ENCODE measurements at regions not wholly inside any gene's neighbourhood (a gene's known extent, or its start where the extent isn't known, plus 50 kb on each side); places are given as distances from the start of the nearest gene placed in this dataset.

DNA sequence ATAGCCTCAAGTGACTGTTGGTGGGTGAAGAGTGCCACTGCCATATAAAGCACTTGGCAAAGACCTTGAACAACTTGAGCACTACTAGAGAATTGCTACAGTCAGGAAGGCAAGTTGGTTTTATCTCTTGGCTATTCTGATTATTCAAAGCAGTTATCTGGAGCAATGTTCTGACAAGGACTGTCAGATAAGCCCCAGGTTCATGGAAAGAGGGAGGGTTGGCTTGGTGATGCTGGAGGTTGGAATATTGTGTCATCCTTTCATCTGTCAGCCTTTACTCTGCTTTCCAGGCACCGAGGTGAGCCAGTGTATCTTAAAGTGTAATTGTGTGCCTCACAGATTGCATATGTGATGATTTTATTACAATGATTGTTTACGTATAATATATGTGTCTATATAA lies 548.4 kb upstream of the ZNF608 start:
- no peak overlapping the region for H3K27ac ChIP-seq
- no peak for ATAC-seq
- H3K9me3 ChIP-seq: no peaks in the 10 kb centered on the region
- TF ChIP-seq, protein P1, sequence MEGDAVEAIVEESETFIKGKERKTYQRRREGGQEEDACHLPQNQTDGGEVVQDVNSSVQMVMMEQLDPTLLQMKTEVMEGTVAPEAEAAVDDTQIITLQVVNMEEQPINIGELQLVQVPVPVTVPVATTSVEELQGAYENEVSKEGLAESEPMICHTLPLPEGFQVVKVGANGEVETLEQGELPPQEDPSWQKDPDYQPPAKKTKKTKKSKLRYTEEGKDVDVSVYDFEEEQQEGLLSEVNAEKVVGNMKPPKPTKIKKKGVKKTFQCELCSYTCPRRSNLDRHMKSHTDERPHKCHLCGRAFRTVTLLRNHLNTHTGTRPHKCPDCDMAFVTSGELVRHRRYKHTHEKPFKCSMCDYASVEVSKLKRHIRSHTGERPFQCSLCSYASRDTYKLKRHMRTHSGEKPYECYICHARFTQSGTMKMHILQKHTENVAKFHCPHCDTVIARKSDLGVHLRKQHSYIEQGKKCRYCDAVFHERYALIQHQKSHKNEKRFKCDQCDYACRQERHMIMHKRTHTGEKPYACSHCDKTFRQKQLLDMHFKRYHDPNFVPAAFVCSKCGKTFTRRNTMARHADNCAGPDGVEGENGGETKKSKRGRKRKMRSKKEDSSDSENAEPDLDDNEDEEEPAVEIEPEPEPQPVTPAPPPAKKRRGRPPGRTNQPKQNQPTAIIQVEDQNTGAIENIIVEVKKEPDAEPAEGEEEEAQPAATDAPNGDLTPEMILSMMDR (IDR thresholded peaks at IDR 0.05 in 4 of 5, conservative IDR thresholded peaks at IDR 0.05 in 1 of 5): no peak
- no peak for TF ChIP-seq POLR2A (IDR thresholded peaks at IDR 0.05)
- DNase-seq: no peak
- no peaks in the 10 kb centered on the region for H3K27me3 ChIP-seq
- in situ Hi-C loops (cut with MboI; ENCODE audit: low sequenced_read_pairs in 4 of 4) (no loop called here), intact Hi-C loops (cut with DNase I; ENCODE audit: low total_unique reads) (no loop called here)
- peaks cover 6% of the 10 kb centered on the region in 2 donors for H3K4me1 ChIP-seq
- H3K4me3 ChIP-seq: no peak overlapping the region
- H3K36me3 ChIP-seq: no peaks in the 10 kb centered on the region

DNA sequence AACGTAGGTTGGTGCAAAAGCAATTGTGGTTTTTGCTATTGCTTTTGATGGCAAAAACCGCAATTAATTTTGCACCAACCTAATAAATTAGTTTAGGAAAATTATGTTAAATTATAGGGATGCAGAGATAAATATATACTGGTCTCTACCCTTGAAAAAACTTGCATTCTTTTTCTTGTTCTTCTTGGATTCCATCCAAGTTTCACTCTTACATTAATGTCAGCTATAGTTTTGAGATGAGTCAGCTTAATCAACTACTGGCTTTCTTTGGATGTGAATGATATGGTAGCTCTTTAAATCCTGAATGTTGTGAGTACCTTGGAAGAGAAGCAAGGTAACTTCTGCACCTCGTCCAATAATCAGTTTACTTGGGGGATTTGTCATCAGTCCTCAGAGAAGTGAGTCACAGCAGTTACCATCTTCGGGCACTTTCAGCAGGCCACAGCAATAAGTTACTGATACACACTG lies 549.0 kb upstream of the ZNF608 start:
- Histone ChIP-seq H3K36me3 (no peaks in the 10 kb centered on the region), H3K4me1 (peaks cover 6% of the 10 kb centered on the region in 2 donors), H3K9me3 (no peaks in the 10 kb centered on the region), H3K27me3 (no peaks in the 10 kb centered on the region), H3K27ac (no peak overlapping the region), H3K4me3 (no peak overlapping the region)
- ATAC-seq (no peak), DNase-seq (no peak)
- in situ Hi-C loops (cut with MboI; ENCODE audit: low sequenced_read_pairs in 4 of 4): no loop called here
- intact Hi-C loops (cut with DNase I; ENCODE audit: low total_unique reads): no loop called here
- TF ChIP-seq, protein P1 (IDR thresholded peaks at IDR 0.05 in 4 of 5, conservative IDR thresholded peaks at IDR 0.05 in 1 of 5): no peak
- TF ChIP-seq POLR2A (IDR thresholded peaks at IDR 0.05): no peak

DNA sequence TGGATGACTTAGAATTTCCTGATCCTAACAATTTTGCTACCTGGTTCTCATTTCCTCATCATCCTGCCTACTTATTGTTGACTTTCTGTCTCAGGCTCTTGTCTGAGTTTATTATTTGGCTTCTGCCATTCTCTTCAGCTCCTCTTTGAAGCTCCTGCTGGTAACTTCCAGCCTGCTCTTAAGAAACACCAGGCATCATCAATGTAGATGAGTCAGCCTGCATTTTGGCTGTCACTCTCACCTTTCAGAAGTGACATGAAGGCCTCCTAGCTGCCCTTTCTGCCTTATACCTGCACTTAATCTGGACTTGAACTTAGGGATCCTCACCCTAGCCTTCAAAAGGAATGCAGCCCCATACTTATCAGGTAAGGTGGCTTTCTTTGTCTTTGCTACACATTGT lies 551.8 kb upstream of the ZNF608 start:
- H3K27me3 ChIP-seq: no peaks in the 10 kb centered on the region
- H3K4me3 ChIP-seq: no peak overlapping the region
- DNase-seq (no peak), ATAC-seq (peak in 1 of 2 donors; percentile 47)
- no peak for TF ChIP-seq POLR2A (IDR thresholded peaks at IDR 0.05)
- TF ChIP-seq, protein P1 (IDR thresholded peaks at IDR 0.05 in 4 of 5, conservative IDR thresholded peaks at IDR 0.05 in 1 of 5): no peak
- H3K36me3 ChIP-seq: no peaks in the 10 kb centered on the region
- no peaks in the 10 kb centered on the region for H3K9me3 ChIP-seq
- in situ Hi-C loops (cut with MboI; ENCODE audit: low sequenced_read_pairs in 4 of 4) (no loop called here), intact Hi-C loops (cut with DNase I; ENCODE audit: low total_unique reads) (no loop called here)
- H3K4me1 ChIP-seq: peaks cover 6% of the 10 kb centered on the region in 2 donors
- peak overlapping the region in 1 of 4 donors; percentile 19 for H3K27ac ChIP-seq

DNA sequence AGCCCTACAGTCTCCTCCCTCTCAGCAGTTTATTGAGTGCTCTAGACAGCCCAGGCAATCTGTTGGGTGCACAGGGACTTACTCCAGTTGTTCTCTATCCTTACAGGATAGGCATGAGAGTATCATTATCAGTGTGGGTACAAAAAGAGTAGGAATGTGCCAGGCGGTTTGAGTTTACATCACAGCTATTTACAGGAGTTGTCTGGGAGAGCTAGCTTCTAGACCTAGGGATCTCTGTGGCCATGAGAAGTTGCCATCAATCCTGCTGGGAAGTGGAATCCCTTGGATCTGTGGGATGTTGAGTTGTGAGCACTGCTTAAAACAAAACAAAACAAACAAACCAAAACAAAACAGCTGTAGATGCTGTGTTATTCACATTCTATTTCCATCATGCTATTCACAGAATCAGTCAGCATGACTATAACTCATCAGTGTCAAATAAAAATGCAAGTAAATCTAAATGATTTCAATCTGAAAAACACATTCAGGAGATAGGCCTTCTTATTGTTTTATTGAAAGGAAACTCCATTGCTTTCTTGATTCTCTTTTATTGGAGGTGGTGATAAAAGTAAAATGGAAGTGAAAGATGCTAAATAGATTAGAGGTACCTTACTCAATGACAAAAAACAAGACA lies 552.4 kb upstream of the ZNF608 start:
- peak overlapping the region in 1 of 4 donors; percentile 19 for H3K27ac ChIP-seq
- peaks cover 6% of the 10 kb centered on the region in 2 donors for H3K4me1 ChIP-seq
- in situ Hi-C loops (cut with MboI; ENCODE audit: low sequenced_read_pairs in 4 of 4) (no loop called here), intact Hi-C loops (cut with DNase I; ENCODE audit: low total_unique reads) (no loop called here)
- no peak for DNase-seq
- TF ChIP-seq POLR2A (IDR thresholded peaks at IDR 0.05): no peak
- TF ChIP-seq, protein P1 (IDR thresholded peaks at IDR 0.05 in 4 of 5, conservative IDR thresholded peaks at IDR 0.05 in 1 of 5): no peak
- no peaks in the 10 kb centered on the region for H3K27me3 ChIP-seq
- no peak overlapping the region for H3K4me3 ChIP-seq
- ATAC-seq: peak; percentile 55 to 60
- no peaks in the 10 kb centered on the region for H3K9me3 ChIP-seq
- no peaks in the 10 kb centered on the region for H3K36me3 ChIP-seq

DNA sequence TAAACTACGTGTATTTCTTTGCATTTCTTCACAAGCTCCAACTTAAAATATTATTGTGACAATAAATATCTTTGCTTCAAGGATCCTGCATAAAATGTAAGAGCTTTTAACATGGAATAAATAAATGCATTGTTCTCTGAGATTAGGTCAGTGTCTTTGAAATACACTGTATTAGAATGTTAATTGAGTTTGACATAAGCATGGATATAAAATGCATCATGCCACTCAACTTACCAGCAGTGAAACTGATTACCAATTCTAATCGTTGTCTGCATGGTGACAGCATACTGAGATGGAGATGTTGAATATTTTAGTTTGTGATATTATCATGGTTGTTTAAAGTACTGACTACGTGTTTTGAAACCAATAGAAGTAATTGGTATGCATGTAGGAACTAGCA lies 555.3 kb upstream of the ZNF608 start:
- Histone ChIP-seq H3K4me1 (peaks cover 6% of the 10 kb centered on the region in 2 donors), H3K36me3 (no peaks in the 10 kb centered on the region), H3K27ac (no peak overlapping the region), H3K9me3 (no peaks in the 10 kb centered on the region), H3K27me3 (no peaks in the 10 kb centered on the region), H3K4me3 (no peak overlapping the region)
- no peak for DNase-seq
- in situ Hi-C loops (cut with MboI; ENCODE audit: low sequenced_read_pairs in 4 of 4): no loop called here
- intact Hi-C loops (cut with DNase I; ENCODE audit: low total_unique reads): no loop called here
- no peak for ATAC-seq
- TF ChIP-seq, protein P1 (IDR thresholded peaks at IDR 0.05 in 4 of 5, conservative IDR thresholded peaks at IDR 0.05 in 1 of 5): no peak
- no peak for TF ChIP-seq POLR2A (IDR thresholded peaks at IDR 0.05)

Measured in gastrocnemius medialis (tissue), 4 donors.